Stimulated activated effector memory CD8-positive, alpha-beta T cell treated with anti-CD3 and anti-CD28 coated beads, Interleukin-12 subunit alpha, Interleukin-12 subunit beta, amount 100 ng/mL, for 72 hours (primary cell): ENCODE measurements at regions not wholly inside any gene's neighbourhood (a gene's known extent, or its start where the extent isn't known, plus 50 kb on each side); places are given as distances from the start of the nearest gene placed in this dataset.
"Not testable (repeated sequence)": the region's sequence is repeated elsewhere in the genome, so short reads cannot be mapped to it uniquely, and the experiment has no call there.

ENCODE experiments used
- ATAC-seq: fragments of 150-1000 bp; cut with Tn5 transposase; 2 replicates; pipeline ENCODE4 v1.10.0; 2021
- DNase-seq, 2 donors: peaks; one replicate each; pipeline ENCODE4 v3.0.0; 2021 to 2022; ENCODE audit warnings: low spot score in 2 of 2
- H3K27ac Mint-ChIP-seq: one replicate; pipeline ENCODE4 v1.8.0; 2022; ENCODE audit warnings: mild to moderate bottlenecking, mixed read lengths
- H3K36me3 Mint-ChIP-seq: one replicate; pipeline ENCODE4 v1.8.0; 2022; ENCODE audit warnings: mild to moderate bottlenecking, mixed read lengths
- H3K4me1 Mint-ChIP-seq: one replicate; pipeline ENCODE4 v1.8.0; 2022; ENCODE audit warnings: mixed read lengths
- H3K4me3 Mint-ChIP-seq: one replicate; pipeline ENCODE4 v1.8.0; 2022; ENCODE audit warnings: mild to moderate bottlenecking, mixed read lengths
- H3K9me3 Mint-ChIP-seq: one replicate; pipeline ENCODE4 v1.8.0; 2022; ENCODE audit warnings: mixed read lengths

DNA sequence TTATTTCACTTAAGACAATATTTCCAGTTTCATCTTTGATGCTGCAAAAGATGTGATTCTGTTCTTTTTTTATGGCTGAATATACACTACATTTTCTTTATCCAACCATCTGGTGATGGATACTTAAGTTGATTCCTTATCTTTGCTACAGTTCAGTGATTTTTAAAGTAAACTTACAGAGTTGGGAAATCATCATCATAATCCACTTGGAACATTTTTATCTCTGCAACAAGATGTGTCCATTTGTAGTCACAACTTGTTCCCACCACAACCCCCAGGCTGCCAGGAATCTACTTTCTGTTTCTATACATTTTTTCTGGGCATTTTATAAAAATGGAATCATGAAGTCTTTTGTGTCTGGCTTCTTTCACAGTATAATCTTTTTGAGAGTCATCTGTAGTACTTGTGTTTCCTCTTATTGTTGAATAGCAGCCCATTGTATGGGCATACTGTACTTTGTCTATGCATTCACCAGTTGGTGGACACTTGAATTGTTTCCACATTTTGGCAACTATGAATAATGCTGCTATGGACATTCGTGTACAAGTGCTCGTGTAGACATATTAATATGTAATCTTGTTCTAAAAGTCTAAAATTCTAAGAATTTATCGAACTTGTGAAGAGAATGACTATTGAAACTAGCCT is 212.5 kb upstream of the DDHD1 start:
- DNase-seq = no peak
- H3K4me1 Mint-ChIP-seq = no peaks in the 10 kb centered on the region
- no peak for ATAC-seq
- no peak overlapping the region for H3K27ac Mint-ChIP-seq
- no peak overlapping the region for H3K4me3 Mint-ChIP-seq
- H3K9me3 Mint-ChIP-seq = peaks cover 4% of the 10 kb centered on the region
- no peaks in the 10 kb centered on the region for H3K36me3 Mint-ChIP-seq

DNA sequence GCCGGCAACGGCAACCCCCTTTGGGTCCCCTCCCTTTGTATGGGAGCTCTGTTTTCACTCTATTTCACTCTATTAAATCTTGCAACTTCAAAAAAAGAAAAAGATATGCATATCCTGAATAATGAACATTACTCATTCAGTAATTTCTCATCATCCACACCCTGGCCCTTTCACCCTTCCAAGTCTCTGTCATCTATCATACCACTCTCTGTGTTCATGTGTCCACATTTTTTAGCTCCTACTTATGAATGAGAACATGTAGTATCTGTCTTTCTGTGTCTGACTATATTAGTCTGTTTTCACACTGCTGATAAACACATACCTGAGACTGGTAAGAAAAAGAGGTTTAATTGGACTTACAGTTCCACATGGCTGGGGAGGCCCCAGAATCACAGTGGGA is 209.8 kb upstream of the DDHD1 start:
- H3K9me3 Mint-ChIP-seq, H3K36me3 Mint-ChIP-seq: not testable (repeated sequence)

DNA sequence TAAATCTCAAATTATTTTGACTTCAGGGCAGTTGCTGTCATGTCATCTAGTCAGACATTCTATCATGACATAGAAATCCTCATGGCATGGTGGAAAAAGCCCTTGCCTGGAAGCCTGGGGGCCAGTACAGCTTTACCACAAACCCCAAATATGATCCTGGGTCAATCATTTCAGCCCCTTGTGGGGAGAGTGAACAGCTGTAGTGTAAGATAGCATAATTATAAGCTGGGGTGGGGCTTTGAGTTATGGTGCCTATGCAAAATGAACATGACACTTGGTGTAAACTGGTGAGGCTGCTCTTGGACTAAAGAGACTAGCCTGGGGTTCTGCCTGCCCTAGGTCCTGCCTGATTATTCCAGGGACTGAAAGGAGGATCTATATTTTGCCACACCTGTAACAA is 207.7 kb upstream of the DDHD1 start:
- no peak overlapping the region for H3K4me3 Mint-ChIP-seq
- no peak overlapping the region for H3K27ac Mint-ChIP-seq
- DNase-seq (no peak), ATAC-seq (no peak)
- H3K4me1 Mint-ChIP-seq = no peaks in the 10 kb centered on the region
- no peaks in the 10 kb centered on the region for H3K36me3 Mint-ChIP-seq
- H3K9me3 Mint-ChIP-seq = peaks cover 3% of the 10 kb centered on the region

More for the DNA sequence above, 209.8 kb upstream of the DDHD1 start:
- H3K27ac Mint-ChIP-seq, DNase-seq, H3K4me3 Mint-ChIP-seq, ATAC-seq, H3K4me1 Mint-ChIP-seq: not testable (repeated sequence)

DNA sequence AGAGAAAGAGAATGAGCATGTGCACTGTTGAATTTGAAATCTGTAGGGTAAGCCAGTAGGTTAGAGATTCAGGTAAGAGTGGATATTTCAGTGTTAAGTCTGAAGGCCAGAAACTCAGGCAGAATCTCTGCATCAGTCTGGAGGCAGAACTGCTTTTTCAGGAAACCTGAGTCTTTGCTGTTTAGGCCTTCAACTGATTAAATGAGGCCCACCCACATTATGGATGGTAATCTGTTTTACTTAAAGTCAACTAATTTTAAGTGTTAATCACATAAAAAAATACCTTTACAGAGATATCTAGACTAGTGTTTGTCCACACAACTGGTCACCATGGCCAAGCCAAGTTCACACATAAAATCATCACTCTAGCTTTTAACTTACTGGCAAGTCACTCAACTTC is 205.0 kb upstream of the DDHD1 start:
- Mint-ChIP-seq H3K36me3 (no peaks in the 10 kb centered on the region), H3K4me3 (no peak overlapping the region), H3K9me3 (peaks cover 3% of the 10 kb centered on the region), H3K4me1 (no peaks in the 10 kb centered on the region), H3K27ac (no peak overlapping the region)
- ATAC-seq (no peak), DNase-seq (no peak)

DNA sequence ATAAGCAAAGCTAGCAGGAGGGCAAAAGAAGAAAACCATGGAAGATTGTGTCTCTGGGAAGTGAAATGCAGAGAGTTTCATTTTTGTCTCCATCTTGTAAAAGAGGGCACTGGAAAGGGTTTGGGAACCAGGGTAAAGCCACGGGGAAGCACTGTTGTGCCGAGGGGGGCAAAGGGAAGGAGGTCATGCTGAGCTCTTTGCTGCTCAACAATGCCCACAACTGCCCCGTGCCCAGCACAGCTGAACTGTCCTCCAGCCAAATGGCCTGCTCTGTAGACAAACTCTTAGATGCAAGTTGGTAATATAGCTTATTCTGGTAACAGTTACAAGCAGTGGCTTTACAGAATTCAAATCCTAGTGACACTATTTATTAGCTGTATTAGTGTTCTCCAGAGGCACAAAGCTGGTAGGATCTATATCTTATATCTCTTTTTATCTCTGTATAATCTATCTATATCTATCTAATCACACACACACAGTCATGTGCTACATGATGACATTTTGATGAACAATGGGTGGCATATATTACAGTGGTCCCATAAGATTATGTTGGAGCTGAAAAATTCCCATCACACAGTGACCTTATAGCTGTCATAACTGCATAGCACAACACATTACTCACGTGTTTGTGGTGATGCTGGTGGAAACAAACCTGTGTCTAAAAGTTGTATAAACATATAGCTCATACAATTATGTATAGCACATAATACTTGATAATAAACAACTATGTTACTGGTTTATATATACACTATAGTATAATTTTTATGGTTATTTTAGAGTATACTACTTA is 203.4 kb upstream of the DDHD1 start:
- DNase-seq = no peak
- H3K4me3 Mint-ChIP-seq = no peak overlapping the region
- ATAC-seq = no peak
- H3K9me3 Mint-ChIP-seq = peaks cover 3% of the 10 kb centered on the region
- no peak overlapping the region for H3K27ac Mint-ChIP-seq
- no peaks in the 10 kb centered on the region for H3K4me1 Mint-ChIP-seq
- H3K36me3 Mint-ChIP-seq = no peaks in the 10 kb centered on the region

DNA sequence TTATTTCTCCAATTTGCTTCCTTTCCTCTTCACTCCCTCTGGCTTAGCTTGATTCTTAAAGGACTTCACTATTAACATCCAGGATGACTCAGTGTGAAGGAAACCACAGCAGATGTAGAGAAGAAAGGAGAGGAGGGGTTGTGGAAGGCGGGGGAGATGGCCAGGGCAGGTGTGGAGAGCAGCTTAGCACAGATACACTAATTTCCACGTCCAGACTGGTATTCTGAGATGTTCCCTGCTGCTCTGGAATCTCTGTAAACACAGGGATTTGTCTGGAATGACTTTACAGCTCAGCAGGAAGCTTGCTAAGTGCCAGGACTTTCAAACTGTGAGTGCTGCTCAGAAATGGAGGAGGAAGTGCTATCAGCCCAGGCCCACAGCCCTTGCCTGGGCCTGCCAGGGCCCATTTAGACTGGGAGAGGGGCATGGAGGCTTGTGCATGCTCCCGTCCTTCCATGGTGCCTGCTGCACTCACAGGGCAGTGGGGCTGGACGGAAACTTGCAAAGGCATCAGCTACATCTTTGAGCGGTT is 202.5 kb upstream of the DDHD1 start:
- no peaks in the 10 kb centered on the region for H3K4me1 Mint-ChIP-seq
- DNase-seq = no peak
- peaks cover 3% of the 10 kb centered on the region for H3K9me3 Mint-ChIP-seq

DNA sequence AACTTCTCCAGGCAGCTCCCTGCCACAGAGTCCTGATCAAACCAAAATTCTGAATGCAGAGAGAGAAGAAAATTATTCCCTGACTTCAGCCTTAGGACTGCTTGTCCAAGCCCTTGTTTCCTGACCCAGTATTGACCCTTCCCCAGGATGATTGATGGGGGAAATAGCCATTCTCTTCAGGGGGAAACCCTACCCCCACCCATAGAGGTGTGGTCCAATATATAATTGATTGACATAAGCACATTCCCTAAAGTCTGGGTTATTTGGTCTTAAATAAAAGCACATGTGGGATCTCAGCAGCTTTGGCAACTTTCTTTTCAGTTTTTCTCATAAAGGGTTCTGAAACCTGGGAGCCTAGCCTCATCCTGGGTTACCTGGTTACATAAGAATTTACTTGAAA is 201.2 kb upstream of the DDHD1 start:
- Mint-ChIP-seq H3K4me1 (no peaks in the 10 kb centered on the region), H3K36me3 (no peaks in the 10 kb centered on the region), H3K4me3 (no peak overlapping the region), H3K9me3 (no peaks in the 10 kb centered on the region), H3K27ac (no peak overlapping the region)
- no peak for ATAC-seq
- DNase-seq = no peak

More for the DNA sequence above, 202.5 kb upstream of the DDHD1 start:
- Mint-ChIP-seq H3K4me3 (no peak overlapping the region), H3K27ac (no peak overlapping the region), H3K36me3 (no peaks in the 10 kb centered on the region)
- no peak for ATAC-seq

DNA sequence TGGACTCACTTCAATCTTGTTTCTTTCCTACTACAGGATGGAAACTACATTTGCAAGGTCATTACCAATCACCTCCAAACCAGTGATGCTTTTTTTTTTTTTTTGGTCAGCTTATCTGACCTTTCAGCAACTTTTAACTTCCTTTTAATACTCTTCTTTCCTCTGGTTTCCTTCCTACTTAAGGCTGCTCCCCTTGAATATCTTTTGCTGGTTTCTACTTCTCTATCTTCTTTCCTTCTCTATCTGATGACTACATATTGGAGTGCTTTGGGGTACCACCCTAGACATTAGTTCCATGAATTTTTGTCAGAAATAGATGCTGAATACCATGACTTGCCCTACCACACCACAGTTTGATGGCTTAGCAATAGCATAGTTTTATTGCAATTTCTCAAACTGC is 197.7 kb upstream of the DDHD1 start:
- Mint-ChIP-seq H3K27ac (no peak overlapping the region), H3K4me1 (no peaks in the 10 kb centered on the region), H3K9me3 (no peaks in the 10 kb centered on the region), H3K4me3 (no peak overlapping the region), H3K36me3 (no peaks in the 10 kb centered on the region)
- DNase-seq (no peak), ATAC-seq (no peak)

DNA sequence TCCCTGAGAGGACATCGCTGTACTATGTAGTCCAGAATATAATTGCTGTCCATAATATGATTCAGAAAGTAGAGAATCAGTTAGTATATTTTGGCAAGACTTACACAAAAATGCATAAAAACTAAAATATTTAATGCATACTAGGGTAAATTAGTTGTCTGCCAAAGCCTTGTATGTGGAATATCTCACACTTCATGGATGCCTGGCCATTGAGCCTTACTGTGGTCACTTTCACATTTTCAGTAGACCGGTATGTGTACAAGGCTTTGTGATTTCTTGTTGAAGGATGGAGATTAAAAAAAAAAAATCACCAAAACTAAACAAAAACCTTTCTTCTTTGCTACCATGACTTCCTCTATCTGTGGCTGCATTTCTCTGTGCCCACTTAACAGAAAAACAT is 197.3 kb upstream of the DDHD1 start:
- H3K27ac Mint-ChIP-seq = no peak overlapping the region
- ATAC-seq (no peak), DNase-seq (no peak)
- H3K4me1 Mint-ChIP-seq = no peaks in the 10 kb centered on the region
- H3K4me3 Mint-ChIP-seq = no peak overlapping the region
- no peaks in the 10 kb centered on the region for H3K9me3 Mint-ChIP-seq
- H3K36me3 Mint-ChIP-seq = no peaks in the 10 kb centered on the region

DNA sequence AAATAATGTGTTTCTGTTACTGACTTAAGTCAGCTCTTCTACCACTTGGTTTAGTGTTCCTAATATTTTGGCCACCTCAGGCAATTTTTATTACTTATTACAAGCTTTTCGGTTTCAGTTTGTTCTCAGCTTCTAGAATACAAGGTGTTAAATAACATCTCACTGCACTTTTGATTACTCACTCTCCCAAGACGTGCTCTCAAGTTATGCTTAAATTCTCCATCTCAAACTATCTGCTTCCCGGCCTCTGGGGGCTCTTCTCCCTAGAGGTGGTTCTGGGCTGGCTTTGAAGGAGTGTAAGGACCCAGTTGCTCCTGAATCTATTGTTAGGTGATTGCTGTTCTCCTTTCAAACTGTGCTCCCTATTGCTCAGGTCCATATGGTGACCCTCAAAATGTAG is 193.9 kb upstream of the DDHD1 start:
- Mint-ChIP-seq H3K36me3 (no peaks in the 10 kb centered on the region), H3K9me3 (no peaks in the 10 kb centered on the region), H3K27ac (no peak overlapping the region), H3K4me1 (no peaks in the 10 kb centered on the region), H3K4me3 (no peak overlapping the region)
- ATAC-seq = no peak
- no peak for DNase-seq

DNA sequence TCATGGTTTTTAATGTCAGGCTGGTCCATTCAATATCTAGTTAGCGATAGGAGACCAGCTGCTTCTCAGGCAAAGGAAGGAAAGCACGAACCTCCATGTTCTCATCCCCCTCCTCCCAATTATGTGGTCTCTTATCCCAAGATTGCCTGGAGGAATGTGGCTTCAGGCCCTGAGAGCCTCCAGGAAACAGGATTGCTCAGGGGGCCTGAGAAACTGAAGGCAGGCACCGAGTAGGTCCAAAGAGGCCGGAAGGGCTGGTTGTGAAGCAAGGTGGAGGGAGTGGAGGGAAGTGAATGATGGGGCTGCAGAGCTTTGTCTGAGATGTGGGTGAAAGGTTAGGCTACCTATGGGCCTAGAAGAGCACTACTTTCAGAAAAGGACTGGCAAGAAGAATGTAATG is 188.2 kb upstream of the DDHD1 start:
- ATAC-seq (no peak), DNase-seq (no peak)
- no peak overlapping the region for H3K27ac Mint-ChIP-seq
- no peak overlapping the region for H3K4me3 Mint-ChIP-seq
- H3K36me3 Mint-ChIP-seq = no peaks in the 10 kb centered on the region
- no peaks in the 10 kb centered on the region for H3K4me1 Mint-ChIP-seq
- no peaks in the 10 kb centered on the region for H3K9me3 Mint-ChIP-seq

DNA sequence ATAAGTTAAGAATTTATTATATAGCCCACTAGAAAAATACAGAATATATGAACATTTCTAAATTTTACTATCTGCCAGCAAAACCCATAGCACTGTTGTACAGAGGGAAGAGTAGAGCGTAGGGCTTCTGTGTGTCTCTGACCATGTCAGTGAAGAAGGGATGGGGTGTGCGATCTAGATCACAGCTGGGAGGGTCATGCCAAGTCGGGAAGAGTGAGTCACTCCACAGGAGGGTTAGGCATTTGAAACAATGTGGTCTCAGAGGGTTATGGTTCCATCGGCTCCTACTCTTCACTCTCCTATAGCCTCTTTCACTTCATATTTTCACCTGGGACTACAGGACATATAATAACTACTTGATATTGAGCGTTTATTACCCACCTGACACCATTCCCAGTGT is 185.1 kb upstream of the DDHD1 start:
- H3K4me3 Mint-ChIP-seq = no peak overlapping the region
- no peaks in the 10 kb centered on the region for H3K4me1 Mint-ChIP-seq
- no peak for DNase-seq
- no peak overlapping the region for H3K27ac Mint-ChIP-seq
- no peaks in the 10 kb centered on the region for H3K36me3 Mint-ChIP-seq
- ATAC-seq = no peak
- no peaks in the 10 kb centered on the region for H3K9me3 Mint-ChIP-seq

DNA sequence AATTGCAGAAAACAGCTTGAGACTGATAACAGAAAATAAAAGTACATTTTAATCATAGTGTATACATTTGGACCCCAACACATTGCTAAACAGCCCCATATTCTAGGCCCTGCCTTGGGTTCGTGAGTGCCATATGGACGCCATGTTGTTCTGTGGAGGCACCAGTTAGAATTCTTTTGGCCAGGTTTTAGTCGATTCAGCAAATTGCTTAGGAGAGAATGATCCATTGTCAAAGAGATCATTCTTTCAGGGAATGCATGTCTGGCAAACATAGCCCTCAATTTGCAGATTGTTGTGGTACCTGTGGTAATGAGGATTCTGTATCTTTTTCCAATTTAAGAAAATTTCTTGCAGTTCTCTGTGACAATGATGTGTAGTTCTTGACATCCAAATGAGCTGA is 183.6 kb upstream of the DDHD1 start:
- no peaks in the 10 kb centered on the region for H3K4me1 Mint-ChIP-seq

DNA sequence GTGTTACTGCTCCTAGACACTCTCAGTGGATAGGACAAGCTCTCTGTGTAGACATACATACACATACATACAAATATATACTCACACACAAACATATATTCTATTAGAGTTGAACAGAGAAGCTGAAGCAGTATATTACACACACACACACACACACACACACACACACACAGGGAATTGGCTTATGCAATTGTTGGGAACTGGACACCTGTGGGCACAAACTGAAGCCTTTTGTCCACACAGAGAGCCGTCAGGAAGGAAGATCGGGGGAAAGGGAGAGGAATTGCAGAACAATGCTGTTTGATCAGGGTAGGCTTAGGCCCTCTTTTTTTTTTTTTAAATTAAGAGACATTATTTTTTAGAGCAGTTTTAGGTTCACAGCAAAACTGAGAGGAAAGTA is 180.7 kb upstream of the DDHD1 start:
- no peak overlapping the region for H3K4me3 Mint-ChIP-seq
- ATAC-seq = no peak

More for the DNA sequence above, 183.6 kb upstream of the DDHD1 start:
- Mint-ChIP-seq H3K36me3 (no peaks in the 10 kb centered on the region), H3K9me3 (no peaks in the 10 kb centered on the region), H3K27ac (no peak overlapping the region), H3K4me3 (no peak overlapping the region)
- ATAC-seq (no peak), DNase-seq (no peak)

DNA sequence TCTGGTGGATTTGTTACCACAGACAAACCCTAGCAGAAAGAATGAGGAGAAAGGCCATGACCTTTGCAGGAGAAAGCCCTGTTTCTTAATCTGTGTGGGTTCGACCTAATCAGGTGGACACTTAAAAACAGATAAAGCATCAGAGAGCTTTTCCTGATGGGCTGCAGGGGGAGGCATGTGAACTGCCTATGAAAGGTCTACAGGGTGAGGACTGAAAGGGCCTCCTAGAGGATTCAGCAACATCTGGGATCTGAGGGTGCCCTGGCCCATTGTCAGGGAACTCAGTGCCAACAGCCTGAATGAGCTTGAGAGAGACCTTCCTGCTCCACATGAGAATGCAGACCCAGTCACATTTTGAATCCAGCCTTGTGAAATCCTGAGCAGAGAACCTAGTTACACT is 178.8 kb upstream of the DDHD1 start:
- DNase-seq = no peak
- no peaks in the 10 kb centered on the region for H3K4me1 Mint-ChIP-seq
- ATAC-seq = no peak
- H3K9me3 Mint-ChIP-seq = no peaks in the 10 kb centered on the region
- no peaks in the 10 kb centered on the region for H3K36me3 Mint-ChIP-seq
- no peak overlapping the region for H3K27ac Mint-ChIP-seq
- H3K4me3 Mint-ChIP-seq = no peak overlapping the region

More for the DNA sequence above, 180.7 kb upstream of the DDHD1 start:
- DNase-seq = no peak
- Mint-ChIP-seq H3K36me3 (no peaks in the 10 kb centered on the region), H3K27ac (no peak overlapping the region), H3K4me1 (no peaks in the 10 kb centered on the region), H3K9me3 (no peaks in the 10 kb centered on the region)

DNA sequence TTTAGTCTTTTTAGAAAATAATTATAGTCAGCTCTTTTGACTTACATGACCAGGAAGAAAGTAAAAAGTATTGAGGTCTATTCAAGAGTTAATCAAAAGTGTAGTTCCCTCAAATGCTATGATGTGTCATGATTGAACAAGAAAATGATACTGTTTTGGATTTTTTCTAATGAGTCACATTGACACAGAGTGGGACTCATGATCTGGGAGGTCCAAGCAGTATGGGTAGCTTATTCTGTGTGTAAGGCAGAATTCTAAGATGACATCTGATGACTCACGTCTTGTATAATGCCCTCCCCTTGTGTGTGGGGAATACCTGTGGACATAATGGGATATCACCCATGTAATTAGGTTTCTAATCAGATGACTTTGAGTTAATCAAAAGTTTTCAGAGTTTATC is 178.1 kb upstream of the DDHD1 start:
- Mint-ChIP-seq H3K27ac (no peak overlapping the region), H3K9me3 (no peaks in the 10 kb centered on the region), H3K36me3 (no peaks in the 10 kb centered on the region), H3K4me1 (no peaks in the 10 kb centered on the region), H3K4me3 (no peak overlapping the region)
- ATAC-seq (peak; percentile 90), DNase-seq (no peak)
